ENCODE measurements at regions not wholly inside any gene's neighbourhood (a gene's known extent, or its start where the extent isn't known, plus 50 kb on each side); places are given as distances from the start of the nearest gene placed in this dataset.

DNA sequence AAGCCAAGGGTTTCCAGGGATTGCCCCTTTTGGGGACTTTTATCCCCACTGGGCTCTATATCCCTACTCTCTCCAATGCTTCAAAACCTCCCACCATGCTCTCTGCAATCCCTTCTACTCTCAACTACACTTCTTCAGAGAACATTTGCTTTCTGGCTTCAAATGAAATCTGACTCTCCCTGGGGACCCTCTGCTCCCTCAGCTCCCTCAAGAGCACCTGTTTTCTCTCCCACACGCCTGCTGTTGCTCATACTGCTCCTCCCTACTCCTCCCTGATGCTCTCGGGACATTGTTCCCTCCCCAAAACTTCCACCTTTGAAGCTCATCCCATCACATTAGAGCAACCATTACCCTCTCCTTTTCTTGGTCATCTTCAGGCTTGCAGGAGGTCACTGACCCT, 344.9 kb downstream of the CDK5RAP2 start:
- Mint-ChIP-seq H3K9me3 (no peaks in the 10 kb centered on the region), H3K27ac (no peak overlapping the region), H3K4me1 (ENCODE audit: low read depth in 2 of 2) (no peaks in the 10 kb centered on the region), H3K27me3 (peaks cover 0 to 7% of the 10 kb centered on the region in 2 donors), H3K4me3 (no peak overlapping the region), H3K36me3 (ENCODE audit: insufficient read depth) (no peaks in the 10 kb centered on the region)
- no peak for ATAC-seq (replicated peaks)
- no peak for DNase-seq

DNA sequence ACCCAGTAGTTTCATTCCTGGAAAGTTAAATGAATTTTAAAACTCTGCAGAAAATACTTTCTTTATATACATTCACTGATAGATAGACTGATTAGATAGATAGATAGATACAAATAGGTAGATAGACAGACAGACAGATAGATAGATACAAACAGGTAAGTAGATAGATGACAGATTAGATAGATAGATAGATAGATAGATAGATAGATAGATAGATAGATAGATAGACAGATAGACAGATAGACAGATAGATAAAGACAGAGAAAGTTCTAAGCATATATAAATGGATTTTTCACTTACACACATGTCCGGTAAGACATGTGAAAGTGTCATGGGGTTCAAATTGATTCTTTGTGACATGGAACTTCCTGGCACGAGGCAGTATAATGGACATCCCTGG, 349.7 kb downstream of the CDK5RAP2 start:
- DNase-seq (no peak), ATAC-seq (replicated peaks) (no peak)
- no peaks in the 10 kb centered on the region for H3K36me3 Mint-ChIP-seq (ENCODE audit: insufficient read depth)
- H3K4me3 Mint-ChIP-seq = no peak overlapping the region
- H3K27ac Mint-ChIP-seq = no peak overlapping the region
- H3K9me3 Mint-ChIP-seq = peaks cover 0 to 4% of the 10 kb centered on the region in 2 donors
- H3K27me3 Mint-ChIP-seq = peaks cover 5 to 14% of the 10 kb centered on the region in 2 donors
- H3K4me1 Mint-ChIP-seq (ENCODE audit: low read depth in 2 of 2) = no peaks in the 10 kb centered on the region

DNA sequence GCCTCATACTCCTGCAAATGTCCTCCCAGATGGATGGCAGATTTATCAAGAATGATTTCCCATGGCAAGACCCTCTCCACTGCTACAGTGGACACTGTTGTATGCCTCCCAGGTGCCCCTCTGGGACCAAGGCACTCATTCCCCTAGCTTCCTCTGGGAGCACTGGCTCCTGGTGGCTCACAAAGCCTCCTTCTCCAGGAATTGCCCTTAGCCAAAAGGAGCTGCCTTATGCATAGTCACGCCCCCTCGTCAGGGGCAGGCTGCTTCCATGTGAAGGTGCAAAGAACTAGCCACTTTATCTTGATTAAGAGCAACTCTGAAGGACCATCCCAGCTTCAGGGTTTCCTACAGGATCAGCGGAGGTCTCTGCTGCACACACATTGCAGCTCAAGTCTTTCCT, 358.1 kb downstream of the CDK5RAP2 start:
- H3K36me3 Mint-ChIP-seq (ENCODE audit: insufficient read depth) = no peaks in the 10 kb centered on the region
- H3K27ac Mint-ChIP-seq = no peak overlapping the region
- H3K4me1 Mint-ChIP-seq (ENCODE audit: low read depth in 2 of 2) = no peaks in the 10 kb centered on the region
- H3K9me3 Mint-ChIP-seq = peaks cover 0 to 4% of the 10 kb centered on the region in 2 donors
- H3K4me3 Mint-ChIP-seq = no peak overlapping the region
- DNase-seq (no peak), ATAC-seq (replicated peaks) (no peak)
- H3K27me3 Mint-ChIP-seq = no peaks in the 10 kb centered on the region

DNA sequence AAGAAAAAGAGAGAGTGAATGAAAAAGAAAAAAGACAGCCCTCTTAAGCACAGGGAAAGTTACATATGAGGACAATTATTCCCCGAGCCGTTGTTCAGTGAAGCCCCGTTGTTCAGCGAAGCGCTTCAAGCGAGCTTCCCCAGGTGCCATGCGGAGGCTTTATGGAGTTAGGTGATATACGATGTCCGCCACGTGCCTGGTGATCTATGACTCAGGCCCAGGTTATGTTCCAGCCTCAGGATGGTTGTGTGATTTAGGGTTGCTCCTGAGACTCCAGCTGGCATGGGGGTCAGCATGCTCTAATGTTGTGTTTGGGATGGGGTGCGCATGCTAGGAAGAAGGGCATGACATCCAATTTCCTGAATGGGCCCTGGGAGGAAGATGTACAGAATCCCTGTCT, 365.6 kb downstream of the CDK5RAP2 start:
- Mint-ChIP-seq H3K9me3 (peaks cover 0 to 8% of the 10 kb centered on the region in 2 donors), H3K27me3 (peaks cover 12 to 16% of the 10 kb centered on the region in 2 donors), H3K36me3 (ENCODE audit: insufficient read depth) (no peaks in the 10 kb centered on the region), H3K4me1 (ENCODE audit: low read depth in 2 of 2) (no peaks in the 10 kb centered on the region), H3K4me3 (no peak overlapping the region), H3K27ac (no peak overlapping the region)
- no peak for ATAC-seq (replicated peaks)
- DNase-seq = no peak

DNA sequence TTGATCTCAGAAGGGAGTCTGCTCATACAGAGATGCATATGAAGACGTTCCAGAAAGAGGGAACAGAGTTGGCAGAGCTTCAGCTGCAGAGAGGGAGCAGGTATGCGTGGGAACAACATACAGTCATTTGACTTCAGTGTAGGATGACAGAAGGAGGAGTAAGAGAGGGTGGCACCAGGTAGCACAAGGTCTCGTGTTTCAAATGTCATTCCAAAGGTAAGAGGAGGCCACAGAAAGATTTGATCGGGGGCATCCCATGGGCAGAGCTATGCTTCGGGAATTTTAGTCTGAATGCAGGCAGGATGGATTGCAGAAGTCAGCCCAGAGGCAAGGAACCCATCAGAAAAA, 367.1 kb downstream of the CDK5RAP2 start:
- no peak overlapping the region for H3K27ac Mint-ChIP-seq
- ATAC-seq (replicated peaks) = no peak
- peaks cover 12 to 16% of the 10 kb centered on the region in 2 donors for H3K27me3 Mint-ChIP-seq
- no peak overlapping the region for H3K4me3 Mint-ChIP-seq
- no peaks in the 10 kb centered on the region for H3K36me3 Mint-ChIP-seq (ENCODE audit: insufficient read depth)
- H3K4me1 Mint-ChIP-seq (ENCODE audit: low read depth in 2 of 2) = no peaks in the 10 kb centered on the region
- peaks cover 0 to 4% of the 10 kb centered on the region in 2 donors for H3K9me3 Mint-ChIP-seq
- no peak for DNase-seq

DNA sequence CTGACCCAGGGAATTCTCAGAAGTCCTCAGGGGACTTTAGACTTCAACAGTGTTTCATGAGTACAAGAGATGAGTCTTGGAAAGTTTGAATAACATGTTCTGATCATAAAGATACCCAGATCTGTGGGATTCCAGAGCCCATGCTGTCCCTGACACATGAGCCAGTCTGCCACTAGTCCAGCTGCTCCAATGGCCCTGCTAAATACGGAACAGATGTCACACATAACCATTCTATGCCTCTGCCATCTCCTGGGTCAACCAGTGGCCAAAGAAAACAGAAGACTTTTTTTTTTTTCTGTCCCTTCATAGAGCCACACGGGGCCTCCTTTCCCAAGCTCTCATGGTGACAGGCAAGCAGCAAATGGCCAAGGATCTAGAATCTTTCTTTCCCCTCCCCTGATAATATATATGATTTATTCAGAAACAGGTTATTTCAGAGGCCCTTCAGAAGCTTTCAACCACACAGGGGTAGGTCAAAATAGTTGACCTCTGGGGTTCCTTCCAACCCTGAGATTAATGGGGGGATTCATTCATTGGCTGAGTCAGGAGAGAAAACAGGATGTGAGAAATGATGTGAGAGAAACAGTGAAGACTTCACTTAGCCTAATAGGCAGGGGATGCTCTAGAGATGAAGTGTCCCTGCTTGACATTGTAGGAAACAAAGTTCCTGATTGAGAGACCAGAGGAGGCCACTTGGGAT, 367.7 kb downstream of the CDK5RAP2 start:
- ATAC-seq (replicated peaks) (no peak), DNase-seq (no peak)
- H3K27ac Mint-ChIP-seq = no peak overlapping the region
- H3K4me3 Mint-ChIP-seq = no peak overlapping the region
- peaks cover 12 to 16% of the 10 kb centered on the region in 2 donors for H3K27me3 Mint-ChIP-seq
- no peaks in the 10 kb centered on the region for H3K4me1 Mint-ChIP-seq (ENCODE audit: low read depth in 2 of 2)
- H3K9me3 Mint-ChIP-seq = peaks cover 0 to 3% of the 10 kb centered on the region in 2 donors
- H3K36me3 Mint-ChIP-seq (ENCODE audit: insufficient read depth) = no peaks in the 10 kb centered on the region

DNA sequence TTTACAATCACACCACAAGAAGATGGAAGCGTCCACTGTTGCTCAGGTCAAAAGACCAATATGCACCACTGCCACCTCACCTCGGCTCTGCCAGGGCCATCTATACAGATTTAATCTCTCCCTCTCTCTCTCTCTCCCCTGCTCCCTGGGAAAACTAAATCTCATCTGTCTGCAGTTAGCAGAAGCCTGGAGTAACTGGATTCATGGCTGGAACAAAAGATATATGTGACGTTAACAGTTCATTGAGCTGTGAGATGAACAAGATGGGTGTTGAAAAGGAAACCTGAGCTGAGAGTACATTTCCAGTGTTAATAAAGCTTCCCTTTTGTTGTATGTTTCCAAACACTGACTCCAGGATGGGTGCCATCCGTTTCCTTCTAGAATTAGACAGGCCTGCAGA, 369.7 kb downstream of the CDK5RAP2 start:
- Mint-ChIP-seq H3K27me3 (peaks cover 12 to 16% of the 10 kb centered on the region in 2 donors), H3K4me3 (no peak overlapping the region), H3K9me3 (peaks cover 0 to 3% of the 10 kb centered on the region in 2 donors), H3K36me3 (ENCODE audit: insufficient read depth) (no peaks in the 10 kb centered on the region), H3K4me1 (ENCODE audit: low read depth in 2 of 2) (no peaks in the 10 kb centered on the region), H3K27ac (no peak overlapping the region)
- ATAC-seq (replicated peaks) (no peak), DNase-seq (no peak)

DNA sequence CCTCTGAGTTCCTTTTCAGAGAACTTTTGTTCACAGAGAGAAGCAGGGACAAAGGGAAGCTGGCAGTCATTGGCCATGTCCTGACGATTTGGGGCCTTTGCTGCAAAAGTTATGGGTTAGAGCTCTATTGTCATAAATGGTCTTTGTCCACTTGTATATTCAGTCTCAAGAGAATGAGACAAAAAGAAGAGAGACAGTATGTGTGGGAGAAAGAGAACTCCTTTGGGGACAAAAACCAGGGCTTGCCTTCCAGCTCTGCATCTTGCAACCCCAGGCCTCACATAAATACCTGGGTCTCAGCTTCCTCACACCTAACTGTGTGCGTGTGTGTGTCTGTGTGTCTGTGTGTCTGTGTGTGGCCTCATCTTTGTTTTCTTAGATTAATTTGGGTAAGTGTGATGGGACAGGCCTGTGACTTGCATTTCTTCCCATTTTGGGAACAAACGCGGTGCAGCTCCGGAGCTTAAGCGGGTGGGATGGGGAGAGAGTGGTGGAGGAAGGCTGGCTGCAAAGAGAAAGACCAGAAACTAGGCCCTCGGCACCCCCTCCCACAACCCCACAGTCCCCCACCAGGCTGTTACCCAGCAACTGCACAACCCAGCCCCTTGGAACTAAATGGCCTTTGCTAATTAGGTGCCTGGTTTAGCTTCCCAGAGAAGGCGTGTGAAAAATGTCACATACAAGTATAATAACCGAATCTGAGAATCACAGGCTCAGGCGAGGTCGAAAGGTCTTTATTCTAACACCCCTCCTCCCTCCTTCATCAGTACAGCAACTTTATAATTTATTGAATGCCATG, 376.9 kb downstream of the CDK5RAP2 start:
- no peaks in the 10 kb centered on the region for H3K9me3 Mint-ChIP-seq
- ATAC-seq (replicated peaks) (no peak), DNase-seq (no peak)
- H3K27me3 Mint-ChIP-seq = no peaks in the 10 kb centered on the region
- H3K4me3 Mint-ChIP-seq = no peak overlapping the region
- no peaks in the 10 kb centered on the region for H3K36me3 Mint-ChIP-seq (ENCODE audit: insufficient read depth)
- H3K4me1 Mint-ChIP-seq (ENCODE audit: low read depth in 2 of 2) = no peaks in the 10 kb centered on the region
- no peak overlapping the region for H3K27ac Mint-ChIP-seq

DNA sequence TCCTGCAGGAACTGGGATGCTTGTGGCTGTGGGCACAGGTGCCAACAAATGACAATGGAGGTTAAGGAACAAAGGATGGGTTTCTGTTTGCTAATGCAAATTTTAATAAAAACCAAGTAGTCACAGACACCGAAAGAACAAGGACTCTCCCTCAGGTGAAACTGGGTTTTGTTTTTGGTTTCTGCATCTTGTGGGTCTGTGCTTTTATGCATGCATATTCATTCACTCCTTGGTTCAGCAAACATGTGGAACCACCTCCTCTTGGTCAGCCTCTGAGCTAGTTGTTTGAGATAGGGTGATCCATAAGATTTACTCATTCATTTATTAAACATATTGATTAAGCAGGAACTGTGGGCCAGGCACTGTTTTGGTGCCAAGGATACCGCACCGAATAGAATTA, 381.9 kb downstream of the CDK5RAP2 start:
- H3K4me1 Mint-ChIP-seq (ENCODE audit: low read depth in 2 of 2) = no peaks in the 10 kb centered on the region
- peaks cover 0 to 11% of the 10 kb centered on the region in 2 donors for H3K27me3 Mint-ChIP-seq
- no peak overlapping the region for H3K4me3 Mint-ChIP-seq
- DNase-seq (no peak), ATAC-seq (replicated peaks) (no peak)
- no peaks in the 10 kb centered on the region for H3K9me3 Mint-ChIP-seq
- H3K36me3 Mint-ChIP-seq (ENCODE audit: insufficient read depth) = no peaks in the 10 kb centered on the region
- no peak overlapping the region for H3K27ac Mint-ChIP-seq

DNA sequence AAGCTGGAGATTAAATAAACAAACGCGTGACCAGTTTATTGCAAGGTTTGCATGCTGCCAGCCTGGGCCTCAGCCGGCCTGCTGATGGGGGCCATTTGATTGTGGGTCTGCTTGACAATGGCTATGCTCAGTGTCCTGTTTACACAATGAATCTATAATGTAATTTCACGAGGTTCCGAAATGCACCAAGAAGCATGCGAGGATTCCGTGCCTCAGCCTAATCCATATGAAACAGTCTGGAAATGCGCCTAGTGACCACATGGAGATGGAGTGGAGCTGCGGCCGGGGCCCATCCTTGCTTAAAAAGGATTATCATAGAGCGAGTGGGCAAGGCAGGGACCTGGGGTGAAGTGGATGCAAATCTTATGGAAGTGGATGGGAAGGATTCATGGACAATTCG, 382.4 kb downstream of the CDK5RAP2 start:
- no peak for ATAC-seq (replicated peaks)

DNA sequence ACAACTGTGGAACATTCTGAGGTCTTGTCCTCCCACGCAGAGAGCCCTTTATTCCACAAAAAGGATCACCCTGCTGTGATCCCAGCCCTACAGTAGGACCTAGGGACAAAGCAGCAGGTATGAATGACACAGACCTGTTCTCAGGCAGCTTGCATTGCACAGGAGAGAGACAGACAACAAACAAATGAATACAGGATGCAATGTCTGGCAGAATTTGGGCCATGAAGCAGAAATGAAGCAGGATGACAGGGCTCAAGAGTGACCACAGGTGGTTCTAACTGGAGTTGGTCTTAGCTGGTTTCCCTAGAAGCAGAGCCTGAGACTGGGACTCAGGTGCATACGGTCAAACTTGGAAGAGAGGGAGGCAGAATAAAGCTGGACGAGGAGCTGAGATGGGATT, 388.8 kb downstream of the CDK5RAP2 start:
- Mint-ChIP-seq H3K27me3 (peaks cover 7 to 11% of the 10 kb centered on the region in 2 donors), H3K27ac (no peak overlapping the region), H3K4me1 (ENCODE audit: low read depth in 2 of 2) (no peaks in the 10 kb centered on the region), H3K36me3 (ENCODE audit: insufficient read depth) (no peaks in the 10 kb centered on the region), H3K4me3 (no peak overlapping the region), H3K9me3 (no peaks in the 10 kb centered on the region)
- DNase-seq (no peak), ATAC-seq (replicated peaks) (no peak)

More for the DNA sequence above, 382.4 kb downstream of the CDK5RAP2 start:
- Mint-ChIP-seq H3K9me3 (no peaks in the 10 kb centered on the region), H3K27me3 (peaks cover 0 to 11% of the 10 kb centered on the region in 2 donors), H3K4me1 (ENCODE audit: low read depth in 2 of 2) (no peaks in the 10 kb centered on the region), H3K36me3 (ENCODE audit: insufficient read depth) (no peaks in the 10 kb centered on the region), H3K27ac (no peak overlapping the region), H3K4me3 (no peak overlapping the region)
- DNase-seq = no peak

DNA sequence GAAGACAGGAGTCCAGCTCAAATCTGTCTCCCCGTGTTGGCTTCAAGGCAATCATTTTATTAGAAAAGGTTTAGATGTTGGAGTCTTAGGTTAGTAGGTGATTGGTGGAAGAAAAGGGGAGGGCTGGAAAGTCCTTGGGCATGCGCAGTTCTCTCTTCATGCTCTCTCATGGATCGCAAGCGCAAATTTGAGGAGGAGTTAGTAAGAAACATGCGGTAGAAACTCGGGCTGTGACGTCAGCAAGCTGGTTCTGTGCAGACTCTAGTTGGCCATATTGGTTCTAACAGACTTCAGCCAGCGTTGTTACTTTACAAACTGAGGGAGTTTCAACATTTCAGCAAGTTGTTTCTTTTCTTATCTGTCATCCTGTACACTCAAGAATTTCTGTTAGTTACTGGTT, 392.2 kb downstream of the CDK5RAP2 start:
- Mint-ChIP-seq H3K9me3 (peaks cover 3 to 11% of the 10 kb centered on the region in 2 donors), H3K4me3 (no peak overlapping the region), H3K36me3 (ENCODE audit: insufficient read depth) (no peaks in the 10 kb centered on the region), H3K27ac (no peak overlapping the region), H3K4me1 (ENCODE audit: low read depth in 2 of 2) (no peaks in the 10 kb centered on the region), H3K27me3 (peaks cover 7 to 17% of the 10 kb centered on the region in 2 donors)
- DNase-seq (no peak), ATAC-seq (replicated peaks) (no peak)

DNA sequence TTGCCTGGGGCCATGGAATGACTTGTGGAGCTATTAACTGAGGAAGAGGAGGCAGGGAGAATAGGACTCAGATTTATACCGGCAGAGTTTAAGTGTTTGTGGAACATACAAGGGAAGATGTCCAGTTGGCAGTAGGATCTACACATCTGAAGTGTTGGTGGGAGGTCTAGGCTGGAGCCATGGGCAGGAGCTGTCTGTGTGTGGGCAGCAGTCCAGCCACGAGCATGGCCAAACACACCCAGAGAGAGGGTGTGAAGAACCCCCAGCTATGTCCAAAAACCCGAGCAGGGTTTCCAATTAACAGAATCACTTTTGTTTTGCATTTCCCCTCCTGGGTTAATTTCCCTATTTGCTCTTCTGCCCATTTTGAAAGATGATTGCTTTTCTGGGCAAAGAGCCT, 393.7 kb downstream of the CDK5RAP2 start:
- peaks cover 5 to 12% of the 10 kb centered on the region in 2 donors for H3K27me3 Mint-ChIP-seq
- no peaks in the 10 kb centered on the region for H3K36me3 Mint-ChIP-seq (ENCODE audit: insufficient read depth)
- H3K4me3 Mint-ChIP-seq = no peak overlapping the region
- H3K27ac Mint-ChIP-seq = no peak overlapping the region
- peaks cover 3 to 11% of the 10 kb centered on the region in 2 donors for H3K9me3 Mint-ChIP-seq
- ATAC-seq (replicated peaks) (no peak), DNase-seq (no peak)
- H3K4me1 Mint-ChIP-seq (ENCODE audit: low read depth in 2 of 2) = no peaks in the 10 kb centered on the region

DNA sequence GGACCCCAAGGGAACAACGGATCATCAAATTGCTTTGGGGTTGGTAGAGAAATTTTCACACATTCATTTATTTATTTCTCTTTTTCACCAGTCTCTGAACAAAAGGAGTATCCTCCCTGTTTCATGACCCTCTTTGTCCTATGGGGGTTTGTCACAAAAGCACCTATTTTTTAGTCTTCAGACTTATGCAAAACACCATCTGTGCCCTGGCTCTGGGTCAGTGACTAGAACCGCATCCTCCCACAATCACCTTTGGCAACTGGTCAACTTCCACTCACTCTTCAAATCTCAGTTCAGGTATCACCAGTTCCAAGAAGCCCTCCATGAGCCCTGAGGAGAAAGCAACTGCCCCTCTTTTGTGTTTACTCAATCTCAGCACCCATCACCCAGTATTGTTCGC, 395.7 kb downstream of the CDK5RAP2 start:
- ATAC-seq (replicated peaks) (no peak), DNase-seq (no peak)
- Mint-ChIP-seq H3K36me3 (ENCODE audit: insufficient read depth) (no peaks in the 10 kb centered on the region), H3K4me3 (no peak overlapping the region), H3K4me1 (ENCODE audit: low read depth in 2 of 2) (no peaks in the 10 kb centered on the region), H3K9me3 (peaks cover 3 to 11% of the 10 kb centered on the region in 2 donors), H3K27ac (no peak overlapping the region), H3K27me3 (peaks cover 6 to 9% of the 10 kb centered on the region in 2 donors)

Data from effector memory CD8-positive, alpha-beta T cell (primary cell).